Panc1 (cell line): ENCODE measurements at regions not wholly inside any gene's neighbourhood (a gene's known extent, or its start where the extent isn't known, plus 50 kb on each side); places are given as distances from the start of the nearest gene placed in this dataset.

Experiments used
- CTCF ChIP-seq: fragments of 450-650 bp; IDR thresholded peaks from 2 replicates; pipeline ENCODE4 v1.5.1; 2017; ENCODE audit warnings: mild to moderate bottlenecking
- POLR2AphosphoS5 ChIP-seq: IDR thresholded peaks from 2 replicates; pipeline ENCODE4 v1.6.1; 2012; ENCODE audit warnings: mild to moderate bottlenecking, low read depth, low read length, moderate library complexity
- REST ChIP-seq, 2 experiments: IDR thresholded peaks; 2 replicates each; pipeline ENCODE4 v1.6.1; 2011 to 2012; ENCODE audit warnings: low read depth in 2 of 2, control low read depth in 1 of 2, low read length in 1 of 2, mild to moderate bottlenecking in 1 of 2, moderate library complexity in 1 of 2; ENCODE audit not compliant: insufficient read depth in 1 of 2
- SIN3A ChIP-seq: IDR thresholded peaks from 2 replicates; pipeline ENCODE4 v1.6.1; 2012; ENCODE audit warnings: low read depth, mild to moderate bottlenecking, low read length, moderate library complexity, borderline replicate concordance; ENCODE audit not compliant: insufficient read depth
- TCF7L2 ChIP-seq: IDR thresholded peaks from 2 replicates; pipeline ENCODE4 v1.6.1; 2011; ENCODE audit warnings: mild to moderate bottlenecking, low read depth, low read length, inconsistent platforms

- TF ChIP-seq REST (IDR thresholded peaks at IDR 0.05; ENCODE audit: insufficient read depth in 1 of 2, low read depth in 2 of 2, low read length in 1 of 2) (no peak), CTCF (no peak), POLR2AphosphoS5 (no peak), TCF7L2 (no peak), SIN3A (no peak)
Observed at GRCh38 chr5:10812218-10812617, 51.2 kb upstream of the DAP start.
